GM19372 (cell line): ENCODE measurements at regions not wholly inside any gene's neighbourhood (a gene's known extent, or its start where the extent isn't known, plus 50 kb on each side); places are given as distances from the start of the nearest gene placed in this dataset.

Source experiments
- ATAC-seq: cut with Tn5 transposase; IDR thresholded peaks from one replicate; pipeline ENCODE4 v1.9.1; 2021; ENCODE audit warnings: mild to moderate bottlenecking, low read depth, moderate library complexity; ENCODE audit not compliant: unreplicated experiment

DNA sequence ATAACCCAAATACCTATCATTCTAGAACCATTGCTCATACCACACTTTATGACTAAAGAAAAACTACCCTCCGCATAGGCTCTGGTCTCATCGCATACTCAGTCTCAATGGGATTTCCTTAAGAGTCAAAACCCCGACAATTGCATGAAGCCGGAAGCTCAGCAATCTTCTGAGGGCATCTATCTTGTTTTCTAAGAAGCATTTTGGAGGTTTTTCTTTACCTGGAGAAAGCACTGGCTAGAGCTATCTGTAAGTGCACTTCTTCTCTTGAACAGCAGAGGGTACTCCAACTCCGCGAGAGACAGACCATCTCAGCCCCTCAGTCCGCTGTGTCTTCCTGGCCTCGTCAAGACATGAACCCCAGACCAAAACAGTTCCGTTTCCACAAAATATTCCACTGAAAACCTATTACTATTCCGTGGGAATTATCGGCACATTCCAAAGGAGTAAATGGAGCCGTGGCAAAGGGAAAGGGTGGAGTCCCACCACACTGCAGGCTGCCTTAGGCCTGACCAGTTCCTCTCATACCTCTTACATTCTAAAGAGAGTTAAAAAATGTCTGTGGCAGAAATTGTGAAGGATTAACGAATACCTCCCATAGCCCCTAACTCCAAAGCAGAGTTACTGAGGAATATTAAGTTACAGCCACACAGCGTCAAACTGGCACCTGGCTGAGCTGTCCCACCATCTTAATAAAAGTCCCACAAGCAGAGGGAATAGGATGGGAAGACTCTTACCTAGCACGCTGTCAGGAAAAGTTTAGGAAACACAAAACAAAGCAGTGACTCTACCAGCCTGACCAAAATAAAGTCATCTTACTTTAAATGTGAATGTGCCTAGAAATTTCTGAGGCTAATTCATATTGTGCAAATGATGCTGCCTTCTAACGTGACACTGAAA is 325.6 kb upstream of the VRK2 start:
- peak; percentile 100 for ATAC-seq

DNA sequence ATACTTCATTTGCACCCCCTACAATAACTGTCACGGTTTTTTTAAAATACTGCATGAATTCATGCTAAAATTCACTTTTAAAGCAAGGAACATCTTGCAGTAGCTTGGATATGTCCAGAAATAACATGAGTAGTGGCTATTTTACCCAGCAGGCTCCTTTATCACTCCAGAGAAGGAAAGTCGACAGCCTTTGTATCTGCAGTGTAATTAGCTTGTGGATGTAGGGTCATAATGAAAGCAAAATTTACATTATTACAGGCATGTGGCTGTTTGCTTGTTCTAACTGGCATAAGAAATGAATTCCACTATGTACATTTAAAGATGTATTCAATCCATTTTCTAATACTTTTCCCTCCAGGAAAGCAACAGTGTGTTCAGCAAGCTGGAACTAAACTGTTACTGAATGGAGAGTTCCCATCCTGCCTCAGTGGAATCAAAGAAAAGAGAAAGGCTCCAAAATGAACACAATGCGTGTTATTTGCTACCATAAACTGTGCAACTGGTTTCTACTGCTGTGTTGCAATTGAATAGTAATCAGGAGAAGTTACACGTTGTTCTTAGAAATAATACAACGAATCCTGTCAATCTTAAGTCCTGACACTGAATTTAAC is 321.2 kb upstream of the VRK2 start:
- no peak for ATAC-seq

DNA sequence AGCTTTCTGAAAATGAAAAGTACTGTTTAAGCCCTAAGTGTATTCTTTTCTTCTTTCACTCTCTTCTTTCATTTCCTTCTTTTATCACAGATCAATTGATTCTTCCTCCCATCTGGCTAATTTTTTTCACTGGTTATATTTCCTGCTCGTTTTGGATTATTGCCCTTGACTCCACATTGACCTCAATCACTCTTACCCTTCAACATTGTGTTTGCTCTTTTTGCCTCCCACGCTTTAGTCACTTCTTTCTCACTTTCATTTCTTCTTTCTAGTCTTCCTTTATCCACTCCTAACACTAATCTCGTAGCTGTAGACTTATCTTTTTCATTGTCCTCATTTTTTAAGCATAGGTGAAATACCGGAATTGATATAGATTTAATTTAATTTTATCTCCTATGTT is 320.3 kb upstream of the VRK2 start:
- peak; percentile 70 for ATAC-seq

DNA sequence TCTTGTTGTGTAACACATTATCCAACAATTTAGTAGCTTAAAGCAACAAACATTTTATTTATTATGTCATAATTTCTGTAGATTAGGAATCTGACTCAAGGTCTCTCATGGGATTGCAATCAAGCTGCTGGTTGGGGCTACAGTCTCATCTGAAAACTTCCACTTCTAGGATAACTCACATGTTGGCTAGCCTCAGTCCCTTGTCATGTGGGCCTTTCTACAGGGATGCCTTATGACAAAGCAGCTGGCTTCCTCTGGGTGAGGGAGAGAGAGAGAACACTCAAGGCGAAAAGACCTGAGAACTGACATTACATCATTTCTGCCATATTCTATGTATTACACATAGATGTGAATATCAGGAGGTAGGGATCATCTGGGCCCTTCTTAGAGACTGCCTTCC is 317.9 kb upstream of the VRK2 start:
- ATAC-seq, result no peak

DNA sequence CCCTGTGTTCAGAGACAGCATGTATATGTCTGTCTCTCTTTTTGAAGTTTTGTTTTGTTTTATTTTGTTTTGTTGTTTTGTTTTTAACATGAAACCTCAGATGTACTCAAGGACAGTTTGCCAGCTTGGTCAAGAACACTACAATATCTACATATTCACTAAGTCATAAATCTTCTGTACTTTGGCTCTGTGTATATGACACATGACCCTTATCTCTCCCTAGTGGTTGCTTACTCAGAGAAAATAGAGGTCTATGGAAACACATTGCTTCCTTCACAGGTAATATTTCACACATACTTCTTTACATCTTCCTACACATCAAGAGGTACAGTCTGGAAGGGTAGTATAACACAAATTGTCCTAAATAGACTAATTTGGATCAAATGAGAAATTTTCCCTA is 312.6 kb upstream of the VRK2 start:
- ATAC-seq, result no peak

DNA sequence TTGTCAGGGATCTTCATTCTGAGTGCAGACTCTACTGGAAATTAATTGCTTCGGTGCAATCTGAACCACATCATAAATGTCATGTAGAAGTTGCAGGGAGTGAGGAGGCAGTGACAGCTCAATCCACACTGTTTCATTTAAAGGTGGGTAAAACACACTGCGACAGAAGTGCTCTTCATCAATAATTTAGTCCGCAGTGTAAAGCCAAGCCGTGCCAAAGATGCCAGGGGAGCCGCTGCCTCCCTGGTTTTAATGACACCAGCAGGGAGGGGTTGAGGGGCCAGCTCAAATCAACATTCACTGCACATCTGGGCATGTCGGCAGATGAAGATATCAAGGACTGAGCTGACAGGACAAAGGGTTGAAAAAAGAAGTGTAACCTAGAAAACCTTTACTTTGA is 305.7 kb upstream of the VRK2 start:
- no peak for ATAC-seq

DNA sequence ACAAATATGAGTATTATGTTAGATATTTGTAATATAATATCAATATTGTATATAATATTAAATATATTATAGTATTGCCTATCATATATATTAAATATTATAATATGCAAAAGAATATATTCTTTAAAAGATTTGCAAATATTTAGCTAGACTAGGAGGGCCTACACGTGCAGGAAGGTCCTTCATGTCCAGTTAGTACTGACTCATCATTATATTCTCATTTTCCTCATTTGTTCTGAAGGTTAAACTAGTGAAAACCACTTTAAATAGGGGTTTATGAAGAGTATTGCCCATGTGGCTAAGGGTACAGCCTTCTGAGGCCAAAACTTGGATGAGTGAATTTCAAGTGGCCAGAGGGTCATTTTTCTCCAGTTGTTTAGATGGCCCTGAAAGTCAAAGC is 293.0 kb upstream of the VRK2 start:
- ATAC-seq, result no peak

DNA sequence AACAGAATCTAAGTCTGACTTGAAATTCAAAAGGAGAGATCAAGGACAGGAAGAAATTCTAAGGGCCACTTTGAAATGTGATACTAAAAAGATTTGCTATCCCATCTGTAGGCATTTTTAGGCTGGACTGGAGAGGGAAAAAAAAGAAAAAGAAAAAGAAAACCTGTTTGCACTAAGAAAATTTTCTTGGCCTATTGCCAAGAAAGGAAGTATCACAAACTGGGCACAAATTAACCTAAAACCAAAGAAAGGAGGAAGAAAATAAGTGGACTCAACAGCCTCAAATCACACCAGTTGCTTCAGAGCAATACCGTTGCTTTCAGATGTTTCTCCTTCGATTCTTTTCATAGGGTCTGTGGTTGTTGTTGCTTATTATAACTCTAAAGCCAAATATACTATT is 287.9 kb upstream of the VRK2 start:
- no peak for ATAC-seq

DNA sequence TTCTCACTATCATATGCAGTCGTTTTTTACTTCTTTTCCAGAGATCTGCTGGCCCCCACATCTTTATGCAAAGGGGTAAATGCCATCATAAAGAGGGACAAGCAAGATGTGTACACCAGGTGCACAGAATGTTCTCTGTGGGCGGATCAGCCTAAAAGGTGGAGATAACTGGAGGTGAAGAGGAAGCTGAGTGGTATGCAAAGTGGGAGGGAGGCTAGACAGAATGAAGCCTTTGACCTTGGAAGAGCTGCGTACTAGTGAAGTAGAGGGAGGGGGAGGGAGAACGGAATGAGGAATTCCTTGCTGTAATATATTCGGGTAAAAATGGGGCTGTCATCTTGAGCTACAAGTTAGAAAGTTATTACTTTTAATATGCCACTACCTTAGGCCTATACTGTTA is 287.5 kb upstream of the VRK2 start:
- no peak for ATAC-seq

DNA sequence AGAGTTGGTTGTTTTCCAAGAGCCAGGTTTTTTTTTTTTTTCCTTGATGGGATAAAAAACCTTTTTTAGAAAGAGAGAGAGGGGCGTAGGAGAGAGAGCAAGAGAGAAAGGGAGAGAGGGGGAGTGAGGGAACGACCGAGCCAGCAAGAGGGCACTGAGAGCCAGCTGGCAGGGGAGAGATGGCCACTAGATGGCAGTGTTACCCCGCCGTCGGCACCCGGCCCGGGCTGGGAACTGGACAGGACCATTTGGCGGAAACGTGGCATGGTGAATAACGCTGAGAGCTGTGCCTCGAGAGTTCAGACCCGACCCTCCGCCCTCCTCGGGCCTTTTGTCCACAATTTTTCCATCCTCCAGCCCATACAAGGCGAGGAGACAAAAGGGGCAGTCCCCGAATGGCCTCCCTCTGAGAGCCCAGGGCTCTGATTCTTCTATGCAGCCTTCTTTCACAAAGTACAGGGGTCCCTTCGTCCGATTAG is 286.7 kb upstream of the VRK2 start:
- peak; percentile 95 for ATAC-seq

DNA sequence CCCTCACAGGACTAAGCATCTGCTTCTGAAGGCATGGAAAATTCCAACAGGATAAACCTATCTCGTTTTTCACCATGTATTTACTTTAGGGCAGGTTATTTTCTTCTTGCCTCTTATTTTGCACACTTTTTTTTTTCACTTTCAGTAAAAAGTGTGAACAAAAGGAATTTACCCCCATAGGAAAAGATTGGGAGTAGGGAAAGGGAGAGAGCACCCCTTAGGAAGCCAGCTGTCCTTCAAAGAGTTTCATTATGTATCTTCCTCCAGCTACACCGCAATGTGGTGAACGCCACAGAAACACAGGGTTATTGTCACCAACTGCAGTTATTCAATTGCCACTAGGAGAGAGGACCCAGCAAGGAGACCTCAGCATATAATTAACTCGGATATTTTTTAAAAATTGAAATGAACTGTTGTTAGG is 286.2 kb upstream of the VRK2 start:
- ATAC-seq, result peak; percentile 45

DNA sequence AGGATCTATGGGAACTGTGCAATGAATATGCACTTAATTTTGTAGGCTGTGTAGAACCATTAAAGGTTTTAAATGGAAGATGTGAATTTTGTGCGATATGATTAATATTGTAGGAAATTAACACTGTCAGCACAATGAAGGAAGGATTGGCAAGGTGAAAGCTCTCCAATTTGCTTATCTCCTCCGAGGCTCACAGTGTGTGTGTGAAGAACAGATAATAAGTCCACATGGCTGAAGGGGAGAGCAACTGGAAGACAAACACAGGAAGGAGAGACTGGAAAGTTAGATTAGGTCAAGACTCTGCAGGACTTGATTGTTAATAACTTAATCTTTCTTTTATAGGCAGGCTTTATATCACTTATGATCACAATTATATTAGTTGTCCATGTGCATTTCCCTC is 269.7 kb upstream of the VRK2 start:
- no peak for ATAC-seq

DNA sequence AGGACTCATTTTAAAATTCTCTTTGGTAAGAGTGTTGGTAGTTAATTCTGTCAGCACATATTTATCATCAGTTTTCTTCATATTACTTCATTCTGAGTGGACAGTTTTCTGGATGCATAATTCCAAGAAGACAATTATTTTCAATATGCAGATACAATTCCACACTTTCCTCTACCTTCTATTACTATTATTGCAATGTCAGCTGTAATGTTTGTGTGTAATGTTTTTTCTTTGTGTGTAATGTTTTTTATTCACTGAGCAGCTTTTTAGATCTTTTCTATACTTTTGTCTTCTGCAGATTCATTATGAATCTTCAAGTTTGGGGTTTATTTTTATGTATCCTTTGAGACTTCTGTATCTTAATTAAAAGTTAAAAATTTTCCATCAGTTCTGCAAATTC is 264.0 kb upstream of the VRK2 start:
- no peak for ATAC-seq

DNA sequence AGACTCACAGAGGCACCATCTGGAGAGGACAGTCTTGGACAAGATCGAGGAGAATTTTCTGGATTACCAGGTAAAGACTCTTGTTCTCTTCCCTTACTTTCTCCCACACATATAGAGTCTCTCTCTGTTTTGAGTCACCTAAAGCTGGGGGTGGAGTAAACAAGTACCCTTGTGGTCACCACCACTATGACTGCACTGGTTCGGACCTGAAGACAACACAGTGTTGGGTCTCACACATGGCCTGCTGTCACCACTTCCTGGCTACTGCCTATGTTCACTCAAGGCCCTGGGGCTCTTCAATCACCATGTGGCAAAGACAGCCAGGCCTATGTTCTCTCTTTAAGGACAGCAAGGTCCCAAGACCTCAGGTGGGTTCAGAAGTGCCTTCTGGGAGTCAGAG is 253.3 kb upstream of the VRK2 start:
- no peak for ATAC-seq

DNA sequence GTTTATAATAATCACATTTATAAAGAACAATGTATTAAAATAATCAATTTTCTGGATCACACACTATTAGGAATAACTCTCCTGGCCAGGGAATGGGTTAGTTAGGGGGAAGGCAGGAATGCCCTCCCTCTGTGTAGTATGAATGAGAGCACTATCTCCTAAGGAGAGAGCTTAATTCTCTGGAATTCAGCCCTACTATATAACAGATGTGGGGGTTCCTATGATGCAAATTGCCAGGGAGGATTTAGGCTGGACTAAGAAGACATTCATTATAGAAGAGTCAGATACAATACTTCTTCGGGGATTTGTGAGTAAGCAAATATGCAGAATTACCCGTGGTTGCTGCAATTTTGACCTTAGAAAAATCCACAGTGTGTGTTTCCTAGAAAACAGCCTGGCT is 250.1 kb upstream of the VRK2 start:
- ATAC-seq, result no peak

DNA sequence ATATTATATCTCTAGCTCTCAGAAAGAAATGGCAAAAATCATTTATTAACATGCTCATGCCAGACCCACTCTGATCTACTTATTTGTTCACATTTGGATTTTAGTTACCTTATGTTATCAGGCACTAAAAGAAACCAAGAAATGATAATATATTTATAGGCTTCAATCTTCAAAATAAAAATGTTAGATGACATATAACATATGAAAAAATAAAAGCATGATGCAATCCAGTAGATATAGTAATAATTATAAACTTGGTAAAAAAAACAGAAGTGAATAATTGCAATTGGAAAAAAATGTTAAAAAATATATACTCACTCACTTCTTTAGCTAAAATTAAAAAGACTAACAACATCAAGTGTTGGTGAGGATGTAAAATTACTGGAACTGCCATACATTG is 248.3 kb upstream of the VRK2 start:
- no peak for ATAC-seq

DNA sequence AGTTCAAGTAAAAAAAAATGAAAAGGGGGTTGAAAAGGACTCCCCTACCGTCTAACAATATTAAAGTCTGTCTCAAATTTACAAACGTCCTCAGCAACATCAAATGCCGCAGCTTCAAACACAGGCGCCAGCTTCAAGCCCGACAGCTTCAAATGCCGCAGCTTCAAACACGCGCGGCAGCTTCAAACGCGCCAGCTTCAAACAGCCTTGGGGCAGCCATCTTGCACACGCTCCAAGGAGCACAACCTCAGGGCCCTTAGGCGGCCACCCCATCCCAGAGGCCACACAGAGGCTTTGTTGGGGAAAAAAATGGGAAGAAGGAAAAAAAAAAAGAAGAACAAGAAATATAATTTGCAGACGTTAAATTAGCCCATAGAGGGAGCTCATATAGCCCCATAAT is 244.4 kb upstream of the VRK2 start:
- no peak for ATAC-seq

DNA sequence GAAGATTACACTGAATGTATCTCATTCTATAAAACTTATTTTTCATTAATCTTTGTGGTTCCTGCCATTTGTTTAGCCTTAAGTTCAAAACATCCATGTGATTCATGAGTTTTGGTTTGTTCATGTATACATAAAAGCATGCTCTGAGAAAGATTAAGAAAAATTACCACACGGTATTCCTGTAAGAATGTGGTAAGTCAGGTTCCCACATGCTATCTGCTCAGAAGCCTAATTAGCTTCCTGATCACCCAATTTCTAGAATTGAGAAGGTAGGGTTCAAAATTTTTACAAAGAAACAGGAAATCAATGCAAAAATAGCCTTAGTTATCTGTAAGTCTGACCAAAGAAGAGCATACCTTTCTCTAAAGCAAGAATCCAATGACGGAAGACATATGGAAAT is 241.6 kb upstream of the VRK2 start:
- no peak for ATAC-seq

DNA sequence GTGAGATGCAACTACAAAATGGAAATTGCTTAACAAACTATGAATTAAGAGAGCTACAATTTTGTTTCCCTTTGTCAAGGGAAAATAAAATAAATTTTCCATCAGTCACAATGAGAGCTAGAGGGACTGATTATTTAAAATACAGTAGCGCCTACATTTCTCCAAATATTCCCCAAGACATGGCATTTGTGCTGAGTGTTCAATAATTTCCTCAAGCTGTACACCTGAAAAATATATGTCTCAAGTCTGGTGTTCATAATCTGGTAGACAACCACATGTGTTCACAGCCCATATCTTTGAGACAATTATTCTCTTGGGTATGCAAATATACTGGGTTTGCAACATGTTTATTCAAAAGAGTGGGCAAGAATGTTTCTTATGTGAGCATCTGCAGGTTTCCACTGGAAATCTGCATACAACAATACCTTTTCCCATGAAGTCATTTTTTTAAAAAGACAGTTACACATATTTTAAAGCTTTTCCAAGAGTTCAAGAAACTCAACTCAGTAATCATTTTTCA is 240.1 kb upstream of the VRK2 start:
- no peak for ATAC-seq

DNA sequence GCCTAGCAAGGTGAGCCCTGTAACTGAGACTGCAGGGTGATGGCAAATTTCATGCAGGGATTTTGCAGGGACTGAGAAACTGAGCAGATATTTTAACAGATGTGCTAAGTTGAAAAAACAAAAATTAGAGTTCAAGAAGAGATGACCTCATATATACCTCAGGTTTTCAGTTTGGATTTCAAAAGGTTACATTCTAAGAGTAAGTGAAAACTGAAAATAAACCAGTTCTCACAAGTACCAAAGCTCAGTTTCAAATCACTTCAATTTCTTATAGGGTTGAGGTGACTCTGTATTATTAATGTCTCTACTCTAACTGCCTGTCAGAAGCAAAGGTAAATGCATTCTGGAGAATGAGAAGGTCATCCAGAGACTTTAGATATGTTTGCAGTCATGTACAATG is 237.4 kb upstream of the VRK2 start:
- peak; percentile 95 for ATAC-seq

DNA sequence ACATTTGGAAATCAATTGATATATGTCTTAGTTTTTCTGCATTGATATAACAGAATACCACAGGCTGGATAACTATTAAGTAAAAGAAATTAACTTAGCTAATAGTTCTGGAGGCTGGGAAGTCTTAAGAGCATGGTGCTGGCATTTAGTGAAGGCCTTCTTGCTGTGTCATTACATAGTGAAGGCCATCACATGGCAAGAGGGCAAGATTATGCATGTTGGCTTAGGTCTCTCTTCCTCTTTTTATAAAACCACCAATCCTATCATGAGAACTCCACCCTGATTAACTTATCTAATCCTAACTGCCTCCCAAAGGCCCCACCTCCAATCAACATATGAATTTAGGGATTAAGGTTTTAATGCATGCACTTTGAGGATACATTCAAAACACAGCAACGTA is 225.5 kb upstream of the VRK2 start:
- no peak for ATAC-seq

DNA sequence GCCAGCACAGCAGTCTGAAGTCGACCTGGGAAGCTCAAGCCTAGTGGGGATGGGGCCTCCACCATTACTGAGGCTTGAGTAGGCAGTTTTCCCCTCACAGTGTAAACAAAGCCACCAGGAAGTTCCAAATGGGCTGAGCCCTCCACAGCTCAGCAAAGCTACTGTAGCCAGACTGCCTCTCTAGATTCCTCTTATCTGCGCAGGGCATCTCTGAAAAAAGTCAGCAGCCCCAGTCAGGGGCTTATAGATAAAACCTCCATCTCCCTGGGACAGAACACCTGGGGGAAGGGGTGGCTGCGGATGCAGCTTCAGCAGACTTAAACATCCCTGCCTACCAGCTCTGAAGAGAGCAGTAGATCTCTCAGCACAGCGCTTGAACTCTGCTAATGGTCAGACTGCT is 218.4 kb upstream of the VRK2 start:
- ATAC-seq, result no peak
